H1 (cell line): ENCODE measurements at regions not wholly inside any gene's neighbourhood (a gene's known extent, or its start where the extent isn't known, plus 50 kb on each side); places are given as distances from the start of the nearest gene placed in this dataset.

Experiments
- BRCA1 ChIP-seq: IDR thresholded peaks from 2 replicates; pipeline ENCODE4 v1.6.1; 2012; ENCODE audit warnings: low read depth, low read length, improper control_type of control experiment
- CHD7 ChIP-seq: fragments of 300-600 bp; sonication (generic); IDR thresholded peaks from 2 replicates; pipeline ENCODE4 v1.7.1; 2012; ENCODE audit warnings: low read length, moderate library complexity, mild to moderate bottlenecking, inconsistent platforms; ENCODE audit not compliant: insufficient replicate concordance
- EGR1 ChIP-seq: IDR thresholded peaks from 2 replicates; pipeline ENCODE4 v1.6.1; 2011; ENCODE audit warnings: low read depth, low read length, borderline replicate concordance
- EP300 ChIP-seq, 2 experiments: IDR thresholded peaks; 1 replicate in 1 of 2; 2 replicates in 1 of 2; pipeline ENCODE4 v1.6.1; 2011 to 2012; ENCODE audit warnings: low read depth in 2 of 2, low read length in 2 of 2, mild to moderate bottlenecking in 2 of 2, borderline replicate concordance in 1 of 2, inconsistent platforms in 1 of 2, moderate library complexity in 1 of 2
- EZH2 ChIP-seq: fragments of 200-600 bp; sonication (generic); IDR thresholded peaks from 2 replicates; pipeline ENCODE4 v1.7.1; 2012; ENCODE audit warnings: low read depth, mild to moderate bottlenecking, moderate library complexity, low read length, inconsistent platforms; ENCODE audit not compliant: severe bottlenecking
- POLR2A ChIP-seq, 2 experiments: IDR thresholded peaks; 1 replicate in 1 of 2; 2 replicates in 1 of 2; pipeline ENCODE4 v1.6.1; 2011; ENCODE audit warnings: low read depth in 2 of 2, low read length in 2 of 2, mild to moderate bottlenecking in 2 of 2; ENCODE audit errors: control extremely low read depth in 1 of 2

- TF ChIP-seq CHD7: no peak
- TF ChIP-seq EP300 (IDR thresholded peaks at IDR 0.05; ENCODE audit: borderline replicate concordance in 1 of 2, low read depth in 2 of 2, low read length in 2 of 2): no peak
- no peak for TF ChIP-seq POLR2A (IDR thresholded peaks at IDR 0.05; ENCODE audit: control extremely low read depth in 1 of 2, low read depth in 2 of 2, low read length in 2 of 2)
- TF ChIP-seq EGR1: no peak
- no peak for TF ChIP-seq EZH2
- no peak for TF ChIP-seq BRCA1
Observed at GRCh38 chr11:107268977-107269376, 188.6 kb downstream of the CWF19L2 start (continued).
